NCI-H2171 (cell line): ENCODE measurements at regions not wholly inside any gene's neighbourhood (a gene's known extent, or its start where the extent isn't known, plus 50 kb on each side); places are given as distances from the start of the nearest gene placed in this dataset.

ENCODE experiments used
- DNase-seq: peaks from one replicate; lab custom pipeline; 2025; lab: John Stamatoyannopoulos, UW

DNA sequence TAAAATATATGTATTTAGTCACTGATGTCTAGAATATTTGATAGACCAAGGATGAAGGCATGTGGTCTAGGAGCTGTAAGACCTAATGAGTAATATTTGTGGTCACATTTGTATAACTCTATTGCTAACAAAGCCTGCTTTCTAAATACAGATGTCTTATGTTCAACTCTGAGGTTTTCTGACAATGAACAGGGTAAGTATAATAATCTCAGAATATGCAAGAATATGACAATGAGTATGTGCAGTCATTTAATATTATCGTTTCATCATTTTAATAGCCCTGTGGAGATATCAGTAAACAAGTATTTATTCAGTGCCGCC lies 389.6 kb downstream of the LRIG3 start:
- no peak for DNase-seq

- no peak for DNase-seq
Observed at GRCh38 chr12:58532855-58533608, 387.3 kb downstream of the LRIG3 start.

- DNase-seq = no peak
Observed at GRCh38 chr12:58533652-58534051, 386.7 kb downstream of the LRIG3 start.

DNA sequence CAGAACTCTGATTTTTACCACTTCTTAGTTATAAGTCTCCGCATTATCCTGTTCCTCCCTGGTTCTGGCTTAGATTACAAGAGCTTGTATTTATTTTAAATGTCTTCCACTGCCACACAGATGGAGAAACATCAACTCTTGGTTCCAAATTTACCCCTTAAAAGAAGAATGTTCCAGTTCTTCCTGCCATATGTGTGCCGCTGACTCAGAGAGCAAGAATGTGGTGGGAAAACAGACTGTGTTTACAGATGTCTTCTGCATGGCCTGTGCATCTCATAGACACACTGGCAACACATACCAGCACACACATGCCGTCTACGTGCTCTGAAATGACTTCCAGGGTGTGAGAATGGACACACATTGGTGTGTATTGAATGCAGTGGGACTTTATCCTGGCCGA lies 383.0 kb downstream of the LRIG3 start:
- no peak for DNase-seq

- DNase-seq = no peak
Observed at GRCh38 chr12:58539295-58539694, 381.0 kb downstream of the LRIG3 start.

- peak; percentile 76 for DNase-seq
Observed at GRCh38 chr12:58540480-58541299, 379.6 kb downstream of the LRIG3 start.

DNA sequence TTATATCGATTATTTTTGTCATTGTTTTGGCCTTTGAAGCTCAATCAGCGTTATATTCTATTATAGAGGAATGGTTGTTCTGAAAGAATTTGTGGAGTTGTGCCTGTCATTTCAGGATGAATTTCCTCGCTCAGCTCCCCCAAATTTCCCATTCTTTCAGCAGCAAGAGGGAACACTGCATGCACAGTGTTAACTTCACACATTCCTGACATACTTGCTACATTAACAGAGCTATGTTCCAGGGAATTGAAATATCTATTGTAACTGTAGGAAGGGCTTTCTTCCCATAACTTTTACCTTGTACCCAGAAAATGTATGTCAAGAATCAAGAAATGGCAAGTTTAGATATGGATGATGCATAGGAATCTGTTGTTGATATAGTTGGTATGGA lies 379.0 kb downstream of the LRIG3 start:
- DNase-seq = no peak

DNA sequence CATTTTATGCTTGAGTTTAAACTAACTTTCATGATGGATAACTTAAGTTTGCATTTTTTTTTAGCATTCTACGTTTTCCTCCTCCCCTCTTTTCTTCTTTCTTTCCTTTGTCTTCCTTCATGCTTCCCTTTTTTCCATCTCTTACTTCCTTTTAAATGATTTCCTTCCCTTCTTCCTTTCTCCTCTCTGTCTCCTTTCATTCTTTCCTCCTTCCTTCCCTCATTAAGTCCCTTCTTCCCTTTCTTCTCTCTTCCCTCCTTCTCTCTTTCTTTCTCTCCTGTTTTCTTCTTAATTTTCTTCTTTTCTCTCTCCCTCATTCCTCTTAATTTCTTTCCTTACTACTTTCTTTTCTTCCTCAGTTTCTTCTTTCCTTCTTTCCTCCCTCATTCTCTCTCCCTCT lies 376.0 kb downstream of the LRIG3 start:
- DNase-seq = no peak

GRCh38 chr12:58547217-58547616 lies 373.1 kb downstream of the LRIG3 start:
- no peak for DNase-seq

GRCh38 chr12:58548801-58549200 lies 371.5 kb downstream of the LRIG3 start:
- no peak for DNase-seq

DNA sequence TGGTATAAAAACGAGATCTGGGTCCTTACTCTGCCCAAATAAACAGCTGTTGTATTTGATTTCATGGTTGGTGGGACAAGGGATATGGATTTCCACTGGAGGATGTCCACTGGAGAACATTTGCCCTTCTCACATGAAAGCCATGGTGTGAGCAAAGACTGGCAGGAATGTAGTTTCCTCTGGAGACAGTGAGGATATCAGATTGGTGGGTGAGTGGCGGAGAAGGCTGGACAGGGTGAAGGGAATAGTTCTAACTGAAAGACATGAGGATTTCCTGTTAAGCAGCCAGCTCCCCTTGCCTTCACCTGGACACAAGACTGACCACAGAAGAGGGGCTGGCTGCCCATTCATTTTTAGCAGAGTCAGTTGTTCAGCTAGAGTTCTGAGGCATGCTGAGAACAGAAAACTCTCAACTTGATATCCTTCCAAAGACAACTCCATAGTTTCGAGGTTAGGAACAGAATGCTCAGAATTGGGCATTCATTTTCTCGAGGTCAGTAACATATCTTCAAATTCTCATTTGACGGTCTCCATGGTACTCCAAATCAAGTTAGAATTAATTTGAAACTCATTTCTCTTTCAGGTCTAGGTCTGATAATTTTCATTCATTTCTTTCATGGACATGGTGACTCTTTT lies 365.7 kb downstream of the LRIG3 start:
- no peak for DNase-seq

GRCh38 chr12:58557171-58557570 lies 363.1 kb downstream of the LRIG3 start:
- DNase-seq = no peak

GRCh38 chr12:58557661-58558060 lies 362.6 kb downstream of the LRIG3 start:
- no peak for DNase-seq

- DNase-seq = no peak
Observed at GRCh38 chr12:58563621-58564020, 356.7 kb downstream of the LRIG3 start.

- DNase-seq = no peak
Observed at GRCh38 chr12:58564721-58565120, 355.6 kb downstream of the LRIG3 start.

- DNase-seq = peak; percentile 68
Observed at GRCh38 chr12:58566599-58566998, 353.7 kb downstream of the LRIG3 start.

DNA sequence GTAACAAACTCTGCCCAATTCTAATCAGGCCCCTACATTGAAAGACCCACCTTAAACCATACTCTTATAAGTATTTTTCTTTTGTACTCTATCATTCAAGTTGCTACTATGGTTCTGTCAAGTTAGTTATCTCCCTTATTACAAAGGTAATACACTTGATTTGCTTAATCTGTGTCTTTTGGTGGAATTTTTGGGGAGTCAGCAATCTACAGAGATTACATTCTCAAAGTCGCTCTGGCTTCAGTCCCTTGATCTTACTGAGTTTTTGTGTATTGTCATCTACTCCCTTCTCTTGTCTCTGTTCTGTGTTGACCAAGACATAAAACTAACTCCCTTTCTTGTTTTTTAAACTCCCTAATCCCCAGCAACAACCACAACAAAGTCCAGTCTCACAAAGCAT lies 353.1 kb downstream of the LRIG3 start:
- DNase-seq = no peak

GRCh38 chr12:58570411-58570810 lies 349.9 kb downstream of the LRIG3 start:
- DNase-seq = no peak

GRCh38 chr12:58575256-58575655 lies 345.0 kb downstream of the LRIG3 start:
- DNase-seq = no peak

GRCh38 chr12:58576081-58576480 lies 344.2 kb downstream of the LRIG3 start:
- DNase-seq = no peak

DNA sequence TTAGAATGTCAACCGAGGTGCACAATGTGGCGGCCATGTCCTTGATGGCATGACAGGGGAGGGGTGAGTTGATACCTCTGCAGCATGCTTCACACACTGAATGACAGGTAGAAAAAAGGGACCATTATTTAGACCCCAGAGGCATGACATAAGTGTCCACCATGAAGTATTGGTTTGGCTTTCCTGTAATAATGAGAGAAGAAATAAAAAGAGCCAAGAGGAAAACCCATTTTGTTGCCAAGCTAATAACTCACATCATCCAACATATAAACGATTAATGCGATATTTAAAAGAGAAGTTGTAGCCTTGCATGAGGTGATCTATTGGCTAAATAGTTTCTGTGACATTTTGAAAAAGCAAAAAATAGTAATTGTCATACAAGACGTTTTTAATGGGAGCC lies 343.4 kb downstream of the LRIG3 start:
- DNase-seq = no peak

DNA sequence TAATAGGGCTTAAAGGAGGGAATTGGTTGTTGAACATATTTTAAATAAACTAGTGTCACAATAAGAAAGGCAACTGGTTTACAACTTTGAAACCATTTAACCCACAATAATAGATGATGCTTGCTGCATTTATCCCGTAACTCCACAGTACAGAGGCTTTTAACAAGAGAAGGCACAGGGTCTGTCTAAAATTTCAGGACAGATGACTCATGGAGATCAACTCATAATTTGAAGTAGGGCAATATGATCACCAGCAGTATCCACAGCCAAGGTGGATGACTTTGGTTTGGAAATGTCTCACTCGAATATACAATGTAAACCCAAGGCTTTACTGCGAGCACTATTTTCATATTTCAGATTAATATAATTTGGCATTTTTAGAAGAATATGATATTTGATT lies 340.2 kb downstream of the LRIG3 start:
- DNase-seq = no peak

DNA sequence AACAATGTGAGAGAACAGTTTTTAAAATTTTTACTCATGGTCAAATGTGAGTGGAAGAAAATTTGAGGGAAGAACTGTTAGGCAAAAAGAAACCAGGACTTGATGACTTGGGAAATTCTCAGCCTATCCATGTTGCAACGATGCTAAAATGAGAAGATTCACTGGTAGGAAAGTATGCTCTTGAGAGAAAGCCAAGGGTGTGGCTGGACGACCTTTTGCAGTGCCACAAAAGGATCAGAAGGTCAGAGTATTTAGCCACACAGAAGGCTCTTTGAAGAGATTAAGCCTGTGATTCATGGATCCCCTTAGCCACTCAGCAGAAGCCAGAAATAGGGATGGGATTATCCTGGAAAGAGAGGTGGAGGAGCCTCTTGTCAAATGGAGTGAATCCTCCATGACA lies 336.8 kb downstream of the LRIG3 start:
- DNase-seq = no peak
